DND-41 (cell line): ENCODE measurements at regions not wholly inside any gene's neighbourhood (a gene's known extent, or its start where the extent isn't known, plus 50 kb on each side); places are given as distances from the start of the nearest gene placed in this dataset.

Source experiments
- ATAC-seq: fragments of 200-7000 bp; cut with Tn5 transposase; 3 replicates; pipeline ENCODE4 v1.9.1; 2021; ENCODE audit warnings: low read depth; ENCODE audit not compliant: insufficient read depth
- DNase-seq: peaks from one replicate; pipeline ENCODE4 v3.0.0-alpha.2; 2020
- H2AFZ ChIP-seq: 2 replicates; pipeline ENCODE4 v1.6.0; 2012; ENCODE audit warnings: low read depth, low read length
- H3K27ac ChIP-seq: 2 replicates; pipeline ENCODE4 v1.5.1; 2012; ENCODE audit warnings: low read length, inconsistent platforms
- H3K27me3 ChIP-seq: fragments of 200-600 bp; sonication (generic); 2 replicates; pipeline ENCODE4 v1.6.0; 2012; ENCODE audit warnings: low read length, mild to moderate bottlenecking, inconsistent platforms; ENCODE audit not compliant: insufficient read depth, poor library complexity
- H3K36me3 ChIP-seq: 2 replicates; pipeline ENCODE4 v1.5.1; 2012; ENCODE audit warnings: low read length, inconsistent platforms; ENCODE audit not compliant: insufficient read depth
- H3K4me1 ChIP-seq: 2 replicates; pipeline ENCODE4 v1.5.1; 2012; ENCODE audit warnings: mild to moderate bottlenecking, low read length; ENCODE audit not compliant: insufficient read depth
- H3K4me2 ChIP-seq: 2 replicates; pipeline ENCODE4 v1.6.0; 2012; ENCODE audit warnings: mild to moderate bottlenecking, moderate library complexity, low read length, inconsistent platforms; ENCODE audit not compliant: insufficient read depth
- H3K4me3 ChIP-seq, 2 experiments: fragments of 200-600 bp in 1 of 2; shearing (Covaris generic) in 1 of 2; 2 replicates each; pipeline ENCODE4 v1.5.1; 2012 to 2016; ENCODE audit warnings: inconsistent platforms in 2 of 2, low read length in 2 of 2, mild to moderate bottlenecking in 2 of 2, low read depth in 1 of 2, moderate library complexity in 1 of 2
- H3K79me2 ChIP-seq: 2 replicates; pipeline ENCODE4 v1.6.0; 2012; ENCODE audit warnings: low read length, inconsistent platforms; ENCODE audit not compliant: insufficient read depth
- H3K9ac ChIP-seq: 2 replicates; pipeline ENCODE4 v1.6.0; 2012; ENCODE audit warnings: low read depth, mild to moderate bottlenecking, inconsistent platforms, low read length, moderate library complexity
- H3K9me3 ChIP-seq: 2 replicates; pipeline ENCODE4 v1.5.1; 2012; ENCODE audit warnings: low read length, moderate library complexity, mild to moderate bottlenecking, inconsistent platforms; ENCODE audit not compliant: insufficient read depth, severe bottlenecking
- H4K20me1 ChIP-seq: 2 replicates; pipeline ENCODE4 v1.6.0; 2012; ENCODE audit warnings: low read length; ENCODE audit not compliant: insufficient read depth
- CTCF ChIP-seq: IDR thresholded peaks from 2 replicates; pipeline ENCODE4 v1.5.1; 2012; ENCODE audit warnings: borderline replicate concordance, low read length, moderate library complexity, mild to moderate bottlenecking; ENCODE audit not compliant: poor library complexity, severe bottlenecking; ENCODE audit errors: extremely low read depth
- EZH2 ChIP-seq: IDR thresholded peaks from 3 replicates; pipeline ENCODE4 v1.6.1; 2012; ENCODE audit warnings: borderline replicate concordance, low read depth, mild to moderate bottlenecking, moderate library complexity, low read length, inconsistent platforms; ENCODE audit not compliant: severe bottlenecking

GRCh38 chr6:167702241-167702827, 124.4 kb upstream of the AFDN start:
- Histone ChIP-seq H3K4me3 (no peak overlapping the region), H4K20me1 (peaks cover 23% of the 10 kb centered on the region), H3K27ac (no peak overlapping the region), H3K27me3 (peaks cover 25% of the 10 kb centered on the region), H3K4me2 (no peak overlapping the region), H2AFZ (no peak overlapping the region), H3K79me2 (no peaks in the 10 kb centered on the region), H3K36me3 (no peaks in the 10 kb centered on the region), H3K9me3 (no peaks in the 10 kb centered on the region), H3K4me1 (peaks cover 29% of the 10 kb centered on the region), H3K9ac (no peak overlapping the region)
- TF ChIP-seq EZH2 (no peak), CTCF (no peak)
- DNase-seq (no peak), ATAC-seq (no peak)

- H3K9me3 ChIP-seq = no peaks in the 10 kb centered on the region
- no peaks in the 10 kb centered on the region for H3K36me3 ChIP-seq
- H3K4me3 ChIP-seq = no peak overlapping the region
- DNase-seq (no peak), ATAC-seq (no peak)
- peaks cover 27% of the 10 kb centered on the region for H3K27me3 ChIP-seq
- peaks cover 28% of the 10 kb centered on the region for H4K20me1 ChIP-seq
- no peak overlapping the region for H2AFZ ChIP-seq
- no peak overlapping the region for H3K27ac ChIP-seq
- H3K79me2 ChIP-seq = no peaks in the 10 kb centered on the region
- peaks cover 29% of the 10 kb centered on the region for H3K4me1 ChIP-seq
- TF ChIP-seq EZH2 = no peak
- TF ChIP-seq CTCF = no peak
- no peak overlapping the region for H3K4me2 ChIP-seq
- no peak overlapping the region for H3K9ac ChIP-seq
These were observed 123.4 kb upstream of the AFDN start for GRCh38 chr6:167703347-167703746.

- DNase-seq = no peak
- Histone ChIP-seq H3K27ac (no peak overlapping the region), H3K79me2 (no peaks in the 10 kb centered on the region), H3K36me3 (no peaks in the 10 kb centered on the region), H3K4me1 (peaks cover 29% of the 10 kb centered on the region), H3K9me3 (no peaks in the 10 kb centered on the region), H4K20me1 (peaks cover 27% of the 10 kb centered on the region), H3K27me3 (peaks cover 27% of the 10 kb centered on the region), H3K4me2 (no peak overlapping the region), H3K9ac (no peak overlapping the region), H3K4me3 (no peak overlapping the region), H2AFZ (no peak overlapping the region)
- TF ChIP-seq CTCF (no peak), EZH2 (no peak)
- no peak for ATAC-seq
These were observed 122.9 kb upstream of the AFDN start for GRCh38 chr6:167703781-167704180.

GRCh38 chr6:167704396-167704901, 122.3 kb upstream of the AFDN start:
- Histone ChIP-seq H3K4me2 (no peak overlapping the region), H3K4me1 (peaks cover 23% of the 10 kb centered on the region), H3K36me3 (no peaks in the 10 kb centered on the region), H3K27ac (no peak overlapping the region), H4K20me1 (peaks cover 27% of the 10 kb centered on the region), H3K4me3 (no peak overlapping the region), H3K9me3 (no peaks in the 10 kb centered on the region), H2AFZ (no peak overlapping the region), H3K27me3 (peaks cover 23% of the 10 kb centered on the region), H3K79me2 (no peaks in the 10 kb centered on the region), H3K9ac (no peak overlapping the region)
- ATAC-seq (no peak), DNase-seq (no peak)
- TF ChIP-seq CTCF (no peak), EZH2 (no peak)
